H9 (cell line): ENCODE measurements at regions not wholly inside any gene's neighbourhood (a gene's known extent, or its start where the extent isn't known, plus 50 kb on each side); places are given as distances from the start of the nearest gene placed in this dataset.

ENCODE experiments used
- DNase-seq: peaks from one replicate; pipeline ENCODE4 v3.0.0-alpha.2; 2017
- H2AFZ ChIP-seq: one replicate; pipeline ENCODE4 v1.6.1; 2013; ENCODE audit warnings: mild to moderate bottlenecking, low read length, control low read depth, moderate library complexity
- H2AK5ac ChIP-seq: 2 replicates; pipeline ENCODE4 v1.6.1; 2013; ENCODE audit warnings: low read length, control low read depth, mixed read lengths; ENCODE audit not compliant: insufficient read length
- H2BK120ac ChIP-seq: one replicate; pipeline ENCODE4 v1.6.1; 2013; ENCODE audit warnings: low read depth, mild to moderate bottlenecking, low read length, control low read depth, inconsistent platforms; ENCODE audit not compliant: poor library complexity, severe bottlenecking
- H2BK12ac ChIP-seq: 2 replicates; pipeline ENCODE4 v1.6.1; 2013; ENCODE audit warnings: low read length, control low read depth, mixed read lengths, low read depth; ENCODE audit not compliant: insufficient read length
- H2BK15ac ChIP-seq: 2 replicates; pipeline ENCODE4 v1.6.1; 2013; ENCODE audit warnings: low read depth, low read length, control low read depth
- H2BK20ac ChIP-seq: one replicate; pipeline ENCODE4 v1.6.1; 2013; ENCODE audit warnings: low read depth, mild to moderate bottlenecking, low read length, control low read depth, inconsistent platforms; ENCODE audit not compliant: poor library complexity, severe bottlenecking
- H2BK5ac ChIP-seq: 2 replicates; pipeline ENCODE4 v1.6.1; 2013; ENCODE audit warnings: low read length, control low read depth, mixed read lengths; ENCODE audit not compliant: insufficient read length
- H3K14ac ChIP-seq: 2 replicates; pipeline ENCODE4 v1.6.1; 2013; ENCODE audit warnings: low read length, control low read depth; ENCODE audit not compliant: insufficient read depth
- H3K18ac ChIP-seq: 2 replicates; pipeline ENCODE4 v1.6.1; 2013; ENCODE audit warnings: low read depth, mild to moderate bottlenecking, mixed read lengths, low read length, control low read depth; ENCODE audit not compliant: insufficient read length
- H3K23ac ChIP-seq: 2 replicates; pipeline ENCODE4 v1.6.1; 2013; ENCODE audit warnings: low read length, control low read depth, mixed read lengths, low read depth; ENCODE audit not compliant: insufficient read length
- H3K23me2 ChIP-seq: 2 replicates; pipeline ENCODE4 v1.6.1; 2013; ENCODE audit warnings: low read depth, mild to moderate bottlenecking, mixed read lengths, low read length, control low read depth; ENCODE audit not compliant: insufficient read length, poor library complexity, severe bottlenecking
- H3K27ac ChIP-seq: 2 replicates; pipeline ENCODE4 v1.5.1; 2013; ENCODE audit warnings: low read length, control low read depth, mixed read lengths, low read depth; ENCODE audit not compliant: insufficient read length
- H3K27me3 ChIP-seq: 2 replicates; pipeline ENCODE4 v1.6.1; 2013; ENCODE audit warnings: low read length, control low read depth, inconsistent platforms; ENCODE audit not compliant: insufficient read depth
- H3K4ac ChIP-seq: 2 replicates; pipeline ENCODE4 v1.6.1; 2013; ENCODE audit warnings: low read depth, mild to moderate bottlenecking, control low read depth, inconsistent platforms, low read length, moderate library complexity
- H3K4me1 ChIP-seq: 2 replicates; pipeline ENCODE4 v1.6.1; 2013; ENCODE audit warnings: low read length, control low read depth, inconsistent platforms; ENCODE audit not compliant: insufficient read depth
- H3K4me2 ChIP-seq: 2 replicates; pipeline ENCODE4 v1.6.1; 2013; ENCODE audit warnings: low read length, control low read depth, mixed read lengths; ENCODE audit not compliant: insufficient read length, insufficient read depth
- H3K56ac ChIP-seq: 2 replicates; pipeline ENCODE4 v1.6.1; 2013; ENCODE audit warnings: low read depth, mild to moderate bottlenecking, mixed read lengths, low read length, control low read depth; ENCODE audit not compliant: insufficient read length
- H3K79me1 ChIP-seq: 2 replicates; pipeline ENCODE4 v1.6.1; 2013; ENCODE audit warnings: low read depth, mild to moderate bottlenecking, moderate library complexity, low read length, control low read depth, inconsistent platforms; ENCODE audit not compliant: insufficient read depth, poor library complexity, severe bottlenecking
- H3K79me2 ChIP-seq: 2 replicates; pipeline ENCODE4 v1.6.1; 2013; ENCODE audit warnings: low read length, control low read depth, inconsistent platforms; ENCODE audit not compliant: insufficient read depth
- H3K9ac ChIP-seq: 2 replicates; pipeline ENCODE4 v1.6.1; 2013; ENCODE audit warnings: low read length, control low read depth, mixed read lengths; ENCODE audit not compliant: insufficient read length; ENCODE audit errors: extremely low read depth
- H3K9me3 ChIP-seq: one replicate; pipeline ENCODE4 v1.6.1; 2013; ENCODE audit warnings: low read depth, low read length, inconsistent platforms; ENCODE audit not compliant: control insufficient read depth
- H3T11ph ChIP-seq: one replicate; pipeline ENCODE4 v1.6.1; 2013; ENCODE audit warnings: mild to moderate bottlenecking, low read length, control low read depth, inconsistent platforms
- H4K20me1 ChIP-seq: one replicate; pipeline ENCODE4 v1.6.1; 2013; ENCODE audit not compliant: control insufficient read depth, insufficient read length, insufficient read depth
- H4K5ac ChIP-seq: 2 replicates; pipeline ENCODE4 v1.6.1; 2013; ENCODE audit warnings: low read depth, mild to moderate bottlenecking, mixed read lengths, low read length, control low read depth; ENCODE audit not compliant: insufficient read length
- H4K8ac ChIP-seq: replicated peaks from 2 replicates; pipeline ENCODE4 v1.6.1; 2013; ENCODE audit warnings: low read length, control low read depth, mixed read lengths, low read depth; ENCODE audit not compliant: insufficient read length
- H4K91ac ChIP-seq: 2 replicates; pipeline ENCODE4 v1.6.1; 2013; ENCODE audit warnings: low read depth, mild to moderate bottlenecking, moderate library complexity, mixed read lengths, low read length, control low read depth; ENCODE audit not compliant: insufficient read length
- H3K27ac Mint-ChIP-seq, 3 experiments: 2 replicates in 2 of 3; 3 replicates in 1 of 3; pipeline ENCODE4 v1.8.0; 2020 to 2021; ENCODE audit warnings: mixed read lengths in 3 of 3, mild to moderate bottlenecking in 1 of 3, moderate library complexity in 1 of 3
- H3K27me3 Mint-ChIP-seq: 2 replicates; pipeline ENCODE4 v1.8.0; 2021; ENCODE audit warnings: low read depth, mild to moderate bottlenecking, moderate library complexity, mixed read lengths
- H3K36me3 Mint-ChIP-seq, 3 experiments: 2 replicates in 2 of 3; 3 replicates in 1 of 3; pipeline ENCODE4 v1.8.0; 2020 to 2021; ENCODE audit warnings: low read depth in 3 of 3, mixed read lengths in 3 of 3; ENCODE audit not compliant: insufficient read depth in 1 of 3
- H3K4me1 Mint-ChIP-seq, 2 experiments: 2 replicates each; pipeline ENCODE4 v1.8.0; 2020; ENCODE audit warnings: mixed read lengths in 2 of 2
- H3K4me3 Mint-ChIP-seq, 2 experiments: 2 replicates in 1 of 2; 3 replicates in 1 of 2; pipeline ENCODE4 v1.8.0; 2020 to 2021; ENCODE audit warnings: mild to moderate bottlenecking in 2 of 2, mixed read lengths in 2 of 2, moderate library complexity in 1 of 2
- H3K9me3 Mint-ChIP-seq, 2 experiments: 2 replicates in 1 of 2; 3 replicates in 1 of 2; pipeline ENCODE4 v1.8.0; 2020; ENCODE audit warnings: mild to moderate bottlenecking in 2 of 2, mixed read lengths in 2 of 2, moderate library complexity in 1 of 2
- CTCF ChIP-seq: fragments of 200-600 bp; sonication (generic); conservative IDR thresholded peaks from 3 replicates; pipeline ENCODE4 v1.8.0; 2021; ENCODE audit warnings: antibody characterized with exemption, mild to moderate bottlenecking
- WGBS: extraction: QIAGEN DNeasy Blood & Tissue Kit; methylation state at CpG from one replicate; pipeline ENCODE4 v1.1.7; 2013; ENCODE audit warnings: missing lambda C conversion rate, low lambda C conversion rate, mixed read lengths; ENCODE audit not compliant: insufficient read length; ENCODE audit errors: extremely low coverage; 5-methylcytosine and 5-hydroxymethylcytosine counted together

- no peak overlapping the region for H4K5ac ChIP-seq
- H3K23me2 ChIP-seq = no peaks in the 10 kb centered on the region
- Mint-ChIP-seq H3K36me3 (no peaks in the 10 kb centered on the region), H3K27me3 (no peaks in the 10 kb centered on the region), H3K9me3 (no peaks in the 10 kb centered on the region), H3K4me3 (no peak overlapping the region), H3K4me1 (no peaks in the 10 kb centered on the region), H3K27ac (no peak overlapping the region)
- DNase-seq = no peak
- H3K56ac ChIP-seq = no peak overlapping the region
- no CpG with 5 or more reads among the region's 7 CpGs for WGBS
- no peak overlapping the region for H2BK20ac ChIP-seq
- H3K4me1 ChIP-seq = no peaks in the 10 kb centered on the region; the same call in 1 of the 2 replicates
- H2BK5ac ChIP-seq = no peak overlapping the region
- H3K79me1 ChIP-seq = no peaks in the 10 kb centered on the region
- no peak overlapping the region for H3K27ac ChIP-seq
- H3K18ac ChIP-seq = no peak overlapping the region
- H2AFZ ChIP-seq = no peak overlapping the region
- no peak overlapping the region for H2BK12ac ChIP-seq
- no peak overlapping the region for H2AK5ac ChIP-seq
- H3K4me2 ChIP-seq = no peak overlapping the region
- H3K4ac ChIP-seq = no peak overlapping the region
- H3K27me3 ChIP-seq = no peaks in the 10 kb centered on the region
- H3K9me3 ChIP-seq = no peaks in the 10 kb centered on the region
- H4K91ac ChIP-seq = no peak overlapping the region
- H2BK15ac ChIP-seq = no peak overlapping the region
- H4K20me1 ChIP-seq = no peaks in the 10 kb centered on the region
- TF ChIP-seq CTCF = no peak
- H3K23ac ChIP-seq = no peak overlapping the region
- H3T11ph ChIP-seq = no peak overlapping the region
- no peak overlapping the region for H2BK120ac ChIP-seq
- H4K8ac ChIP-seq = no peak overlapping the region
- H3K14ac ChIP-seq = no peak overlapping the region
- H3K79me2 ChIP-seq = no peaks in the 10 kb centered on the region
- no peak overlapping the region for H3K9ac ChIP-seq
Measured at GRCh38 chr2:67974559-67975430, 88.0 kb downstream of the C1D start.
